ENCODE measurements at regions not wholly inside any gene's neighbourhood (a gene's known extent, or its start where the extent isn't known, plus 50 kb on each side); places are given as distances from the start of the nearest gene placed in this dataset.

- Mint-ChIP-seq H3K4me1 (no peaks in the 10 kb centered on the region), H3K27ac (no peak overlapping the region), H3K9me3 (no peaks in the 10 kb centered on the region), H3K36me3 (ENCODE audit: low read depth) (no peaks in the 10 kb centered on the region), H3K4me3 (no peak overlapping the region), H3K27me3 (peaks cover 1% of the 10 kb centered on the region)
- ChIA-PET POLR2A (no interaction called here), CTCF (no interaction called here)
- no peak for DNase-seq
Measured at GRCh38 chr6:40276141-40276540, 311.0 kb downstream of the LRFN2 start.

GRCh38 chr6:40274058-40274457 lies 313.1 kb downstream of the LRFN2 start:
- CTCF ChIA-PET: no interaction called here
- POLR2A ChIA-PET: no interaction called here
- Mint-ChIP-seq H3K4me1 (no peaks in the 10 kb centered on the region), H3K4me3 (no peak overlapping the region), H3K36me3 (ENCODE audit: low read depth) (no peaks in the 10 kb centered on the region), H3K27ac (no peak overlapping the region), H3K9me3 (no peaks in the 10 kb centered on the region), H3K27me3 (peaks cover 1% of the 10 kb centered on the region)
- DNase-seq: no peak

- Mint-ChIP-seq H3K36me3 (ENCODE audit: low read depth) (no peaks in the 10 kb centered on the region), H3K9me3 (no peaks in the 10 kb centered on the region), H3K4me1 (no peaks in the 10 kb centered on the region), H3K27me3 (peaks cover 1% of the 10 kb centered on the region), H3K4me3 (no peak overlapping the region), H3K27ac (no peak overlapping the region)
- DNase-seq: no peak
- ChIA-PET POLR2A (no interaction called here), CTCF (no interaction called here)
Measured at GRCh38 chr6:40268614-40269013, 318.6 kb downstream of the LRFN2 start.

- Mint-ChIP-seq H3K4me3 (no peak overlapping the region), H3K4me1 (no peaks in the 10 kb centered on the region), H3K36me3 (ENCODE audit: low read depth) (no peaks in the 10 kb centered on the region), H3K27ac (no peak overlapping the region), H3K9me3 (no peaks in the 10 kb centered on the region), H3K27me3 (peaks cover 1% of the 10 kb centered on the region)
- POLR2A ChIA-PET: no interaction called here
- CTCF ChIA-PET: no interaction called here
- DNase-seq: no peak
Measured at GRCh38 chr6:40268166-40268565, 319.0 kb downstream of the LRFN2 start.

GRCh38 chr6:40265615-40266014 lies 321.5 kb downstream of the LRFN2 start:
- no peaks in the 10 kb centered on the region for H3K36me3 Mint-ChIP-seq (ENCODE audit: low read depth)
- no peaks in the 10 kb centered on the region for H3K4me1 Mint-ChIP-seq
- no peak overlapping the region for H3K4me3 Mint-ChIP-seq
- H3K27me3 Mint-ChIP-seq: peaks cover 2% of the 10 kb centered on the region
- DNase-seq: no peak
- CTCF ChIA-PET: no interaction called here
- POLR2A ChIA-PET: no interaction called here
- H3K9me3 Mint-ChIP-seq: no peaks in the 10 kb centered on the region
- H3K27ac Mint-ChIP-seq: no peak overlapping the region

GRCh38 chr6:40263970-40264369 lies 323.2 kb downstream of the LRFN2 start:
- no peak for DNase-seq
- CTCF ChIA-PET: no interaction called here
- POLR2A ChIA-PET: no interaction called here
- Mint-ChIP-seq H3K36me3 (ENCODE audit: low read depth) (no peaks in the 10 kb centered on the region), H3K27ac (no peak overlapping the region), H3K4me3 (no peak overlapping the region), H3K27me3 (peaks cover 2% of the 10 kb centered on the region), H3K9me3 (no peaks in the 10 kb centered on the region), H3K4me1 (no peaks in the 10 kb centered on the region)

GRCh38 chr6:40262363-40262762 lies 324.8 kb downstream of the LRFN2 start:
- no peak for DNase-seq
- Mint-ChIP-seq H3K4me3 (no peak overlapping the region), H3K27me3 (peaks cover 2% of the 10 kb centered on the region), H3K27ac (no peak overlapping the region), H3K4me1 (no peaks in the 10 kb centered on the region), H3K36me3 (ENCODE audit: low read depth) (no peaks in the 10 kb centered on the region), H3K9me3 (no peaks in the 10 kb centered on the region)
- CTCF ChIA-PET: no interaction called here
- POLR2A ChIA-PET: no interaction called here

GRCh38 chr6:40258531-40258930 lies 324.3 kb upstream of the MOCS1 start:
- peaks cover 5% of the 10 kb centered on the region for H3K27me3 Mint-ChIP-seq
- no peaks in the 10 kb centered on the region for H3K9me3 Mint-ChIP-seq

GRCh38 chr6:40256831-40257230 lies 322.6 kb upstream of the MOCS1 start:
- ChIA-PET CTCF (no interaction called here), POLR2A (no interaction called here)
- Mint-ChIP-seq H3K27me3 (peaks cover 3% of the 10 kb centered on the region), H3K36me3 (ENCODE audit: low read depth) (no peaks in the 10 kb centered on the region), H3K27ac (no peak overlapping the region), H3K4me1 (no peaks in the 10 kb centered on the region), H3K4me3 (no peak overlapping the region), H3K9me3 (no peaks in the 10 kb centered on the region)
- DNase-seq: no peak

More at GRCh38 chr6:40258531-40258930, 324.3 kb upstream of the MOCS1 start:
- no peaks in the 10 kb centered on the region for H3K36me3 Mint-ChIP-seq (ENCODE audit: low read depth)
- H3K4me1 Mint-ChIP-seq: no peaks in the 10 kb centered on the region
- no peak overlapping the region for H3K27ac Mint-ChIP-seq
- ChIA-PET POLR2A (no interaction called here), CTCF (no interaction called here)
- no peak overlapping the region for H3K4me3 Mint-ChIP-seq
- no peak for DNase-seq

GRCh38 chr6:40256224-40256623 lies 322.0 kb upstream of the MOCS1 start:
- Mint-ChIP-seq H3K9me3 (no peaks in the 10 kb centered on the region), H3K4me3 (no peak overlapping the region), H3K27me3 (peaks cover 3% of the 10 kb centered on the region), H3K4me1 (no peaks in the 10 kb centered on the region), H3K27ac (no peak overlapping the region), H3K36me3 (ENCODE audit: low read depth) (no peaks in the 10 kb centered on the region)
- ChIA-PET POLR2A (no interaction called here), CTCF (no interaction called here)
- DNase-seq: no peak

- ChIA-PET POLR2A (no interaction called here), CTCF (no interaction called here)
- peaks cover 3% of the 10 kb centered on the region for H3K27me3 Mint-ChIP-seq
- no peak overlapping the region for H3K27ac Mint-ChIP-seq
- H3K4me1 Mint-ChIP-seq: no peaks in the 10 kb centered on the region
- H3K36me3 Mint-ChIP-seq (ENCODE audit: low read depth): no peaks in the 10 kb centered on the region
- H3K4me3 Mint-ChIP-seq: no peak overlapping the region
- no peaks in the 10 kb centered on the region for H3K9me3 Mint-ChIP-seq
- DNase-seq: no peak
Measured at GRCh38 chr6:40253420-40253819, 319.2 kb upstream of the MOCS1 start.

- H3K9me3 Mint-ChIP-seq: no peaks in the 10 kb centered on the region
- H3K27ac Mint-ChIP-seq: no peak overlapping the region
- DNase-seq: no peak
- H3K4me3 Mint-ChIP-seq: no peak overlapping the region
- peaks cover 3% of the 10 kb centered on the region for H3K27me3 Mint-ChIP-seq
- no peaks in the 10 kb centered on the region for H3K36me3 Mint-ChIP-seq (ENCODE audit: low read depth)
- ChIA-PET POLR2A (no interaction called here), CTCF (no interaction called here)
- H3K4me1 Mint-ChIP-seq: no peaks in the 10 kb centered on the region
Measured at GRCh38 chr6:40252531-40253258, 318.4 kb upstream of the MOCS1 start.

- CTCF ChIA-PET: no interaction called here
- Mint-ChIP-seq H3K4me3 (no peak overlapping the region), H3K36me3 (ENCODE audit: low read depth) (no peaks in the 10 kb centered on the region), H3K27me3 (peaks cover 3% of the 10 kb centered on the region), H3K27ac (no peak overlapping the region), H3K4me1 (no peaks in the 10 kb centered on the region), H3K9me3 (no peaks in the 10 kb centered on the region)
- POLR2A ChIA-PET: no interaction called here
- DNase-seq: no peak
Measured at GRCh38 chr6:40251637-40252300, 317.5 kb upstream of the MOCS1 start.

- Mint-ChIP-seq H3K4me1 (no peaks in the 10 kb centered on the region), H3K9me3 (no peaks in the 10 kb centered on the region), H3K27ac (no peak overlapping the region), H3K27me3 (no peaks in the 10 kb centered on the region), H3K36me3 (ENCODE audit: low read depth) (no peaks in the 10 kb centered on the region), H3K4me3 (no peak overlapping the region)
- CTCF ChIA-PET: no interaction called here
- POLR2A ChIA-PET: no interaction called here
- no peak for DNase-seq
Measured at GRCh38 chr6:40249935-40250334, 315.7 kb upstream of the MOCS1 start.
